Subcutaneous abdominal adipose tissue (tissue), 5 donors: ENCODE measurements at regions not wholly inside any gene's neighbourhood (a gene's known extent, or its start where the extent isn't known, plus 50 kb on each side); places are given as distances from the start of the nearest gene placed in this dataset.

Source experiments
- H3K27ac ChIP-seq: one replicate; pipeline ENCODE4 v1.7.0; 2013; ENCODE audit warnings: low read depth, mild to moderate bottlenecking, inconsistent platforms, low read length, moderate library complexity
- H3K27me3 ChIP-seq, 5 donors: one replicate each; pipeline ENCODE4 v1.7.0; 2013; ENCODE audit warnings: low read length in 5 of 5, inconsistent platforms in 1 of 5; ENCODE audit not compliant: control insufficient read depth in 5 of 5, insufficient read depth in 4 of 5
- H3K36me3 ChIP-seq, 5 donors: one replicate each; pipeline ENCODE4 v1.7.0; 2013; ENCODE audit warnings: low read length in 5 of 5; ENCODE audit not compliant: control insufficient read depth in 5 of 5, insufficient read depth in 5 of 5
- H3K4me1 ChIP-seq, 5 donors: one replicate each; pipeline ENCODE4 v1.7.0; 2013; ENCODE audit warnings: low read length in 5 of 5, mild to moderate bottlenecking in 3 of 5, moderate library complexity in 1 of 5; ENCODE audit not compliant: control insufficient read depth in 5 of 5, insufficient read depth in 5 of 5
- H3K4me3 ChIP-seq, 5 donors: one replicate each; pipeline ENCODE4 v1.7.0; 2013; ENCODE audit warnings: low read length in 5 of 5, low read depth in 1 of 5
- H3K9ac ChIP-seq, 5 donors: one replicate each; pipeline ENCODE4 v1.7.0; 2013; ENCODE audit warnings: low read length in 5 of 5, mild to moderate bottlenecking in 4 of 5, moderate library complexity in 3 of 5
- H3K9me3 ChIP-seq, 5 donors: one replicate each; pipeline ENCODE4 v1.7.0; 2013; ENCODE audit warnings: low read length in 5 of 5; ENCODE audit not compliant: control insufficient read depth in 5 of 5
- donor health status: healthy.
- donor health status: healthy.
- donor health status: healthy.
- donor health status: healthy.
- donor health status: healthy.

- H3K9ac ChIP-seq = no peak overlapping the region
- H3K36me3 ChIP-seq = no peaks in the 10 kb centered on the region
- peaks cover 0 to 6% (median 0%) of the 10 kb centered on the region in 5 donors for H3K4me1 ChIP-seq
- no peaks in the 10 kb centered on the region for H3K9me3 ChIP-seq
- H3K27ac ChIP-seq = no peak overlapping the region
- H3K4me3 ChIP-seq = no peak overlapping the region
- H3K27me3 ChIP-seq = no peaks in the 10 kb centered on the region
Observed at GRCh38 chr5:89300426-89300970, 417.5 kb upstream of the MEF2C start.

GRCh38 chr5:89299998-89300397, 417.0 kb upstream of the MEF2C start:
- Histone ChIP-seq H3K4me3 (no peak overlapping the region), H3K36me3 (no peaks in the 10 kb centered on the region), H3K27ac (no peak overlapping the region), H3K4me1 (peaks cover 0 to 6% (median 0%) of the 10 kb centered on the region in 5 donors), H3K9me3 (no peaks in the 10 kb centered on the region), H3K27me3 (no peaks in the 10 kb centered on the region), H3K9ac (no peak overlapping the region)

DNA sequence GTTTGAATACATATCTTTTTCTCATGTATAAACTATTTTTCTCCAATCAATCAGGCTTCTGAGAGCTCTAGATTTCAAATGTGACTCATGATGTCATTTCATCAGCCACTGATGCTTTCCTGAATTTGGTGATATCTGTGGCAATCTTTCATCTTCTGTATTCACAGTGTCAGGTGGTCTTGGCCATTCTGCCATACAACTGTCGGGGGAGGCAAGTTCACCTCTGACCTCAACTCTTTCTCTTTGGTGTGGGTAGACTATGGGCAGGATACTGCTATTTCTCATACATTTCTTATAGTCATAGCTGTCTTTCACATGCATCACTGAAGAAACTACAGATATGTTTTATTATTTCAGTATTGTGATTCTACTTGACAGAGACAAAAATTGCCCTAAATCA, 414.1 kb upstream of the MEF2C start:
- Histone ChIP-seq H3K4me3 (no peak overlapping the region), H3K9ac (no peak overlapping the region), H3K36me3 (no peaks in the 10 kb centered on the region), H3K4me1 (peaks cover 0 to 6% (median 0%) of the 10 kb centered on the region in 5 donors), H3K27me3 (no peaks in the 10 kb centered on the region), H3K9me3 (no peaks in the 10 kb centered on the region), H3K27ac (no peak overlapping the region)

DNA sequence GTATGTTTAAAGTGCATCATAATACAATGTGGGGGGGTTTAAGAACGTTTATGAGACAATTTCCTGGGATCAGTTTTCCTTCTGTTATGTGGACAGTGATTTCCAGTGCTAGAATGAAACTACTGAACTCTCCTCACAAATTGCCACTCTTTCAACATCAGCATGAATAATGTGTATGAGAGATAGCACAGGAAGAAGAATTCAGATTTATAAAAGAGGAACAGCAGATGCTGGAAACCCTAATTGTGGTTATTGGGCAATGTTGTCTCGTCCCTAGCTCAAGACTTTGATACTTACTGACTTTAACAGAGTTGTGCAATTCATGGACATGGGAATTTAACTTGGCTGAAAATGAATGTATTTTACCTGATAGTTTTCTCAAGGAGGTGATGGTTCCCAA, 410.8 kb upstream of the MEF2C start:
- no peaks in the 10 kb centered on the region for H3K36me3 ChIP-seq
- H3K4me3 ChIP-seq = no peak overlapping the region
- H3K27ac ChIP-seq = no peak overlapping the region
- no peak overlapping the region for H3K9ac ChIP-seq
- H3K27me3 ChIP-seq = no peaks in the 10 kb centered on the region
- H3K4me1 ChIP-seq = no peaks in the 10 kb centered on the region
- no peaks in the 10 kb centered on the region for H3K9me3 ChIP-seq

GRCh38 chr5:89292487-89292886, 409.5 kb upstream of the MEF2C start:
- H3K4me1 ChIP-seq = no peaks in the 10 kb centered on the region
- no peaks in the 10 kb centered on the region for H3K9me3 ChIP-seq
- no peak overlapping the region for H3K4me3 ChIP-seq
- no peaks in the 10 kb centered on the region for H3K27me3 ChIP-seq
- H3K27ac ChIP-seq = no peak overlapping the region
- H3K9ac ChIP-seq = no peak overlapping the region
- H3K36me3 ChIP-seq = no peaks in the 10 kb centered on the region

GRCh38 chr5:89289604-89290003, 406.6 kb upstream of the MEF2C start:
- Histone ChIP-seq H3K36me3 (no peaks in the 10 kb centered on the region), H3K4me1 (no peaks in the 10 kb centered on the region), H3K9me3 (no peaks in the 10 kb centered on the region), H3K9ac (no peak overlapping the region), H3K27ac (no peak overlapping the region), H3K4me3 (no peak overlapping the region), H3K27me3 (no peaks in the 10 kb centered on the region)

DNA sequence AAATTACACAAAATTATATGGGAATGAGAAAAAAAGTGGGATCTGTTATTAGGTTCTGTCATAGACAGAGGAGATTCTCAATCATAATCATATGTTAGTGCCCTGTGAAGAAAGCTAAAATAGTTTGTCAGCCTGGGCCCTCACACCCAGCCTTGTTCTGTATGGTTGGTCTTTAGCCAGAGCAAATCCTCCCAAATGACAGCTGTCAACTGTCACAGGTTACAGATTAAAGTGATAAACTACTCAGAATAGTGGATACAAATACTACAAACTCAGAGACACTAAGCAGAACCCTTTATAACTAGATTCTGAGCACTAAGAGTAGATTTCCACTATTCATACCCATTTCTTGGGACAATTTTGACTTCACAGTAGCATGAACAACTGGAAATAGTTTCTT, 405.0 kb upstream of the MEF2C start:
- Histone ChIP-seq H3K4me3 (no peak overlapping the region), H3K36me3 (no peaks in the 10 kb centered on the region), H3K9me3 (no peaks in the 10 kb centered on the region), H3K27ac (no peak overlapping the region), H3K9ac (no peak overlapping the region), H3K27me3 (no peaks in the 10 kb centered on the region), H3K4me1 (no peaks in the 10 kb centered on the region)

GRCh38 chr5:89286320-89286719, 403.3 kb upstream of the MEF2C start:
- Histone ChIP-seq H3K9me3 (no peaks in the 10 kb centered on the region), H3K4me1 (no peaks in the 10 kb centered on the region), H3K9ac (no peak overlapping the region), H3K36me3 (no peaks in the 10 kb centered on the region), H3K4me3 (no peak overlapping the region), H3K27me3 (no peaks in the 10 kb centered on the region), H3K27ac (no peak overlapping the region)

GRCh38 chr5:89283728-89284493, 400.9 kb upstream of the MEF2C start:
- Histone ChIP-seq H3K27ac (no peak overlapping the region), H3K9me3 (no peaks in the 10 kb centered on the region), H3K4me3 (no peak overlapping the region), H3K27me3 (no peaks in the 10 kb centered on the region), H3K36me3 (no peaks in the 10 kb centered on the region), H3K4me1 (no peaks in the 10 kb centered on the region), H3K9ac (no peak overlapping the region)

- Histone ChIP-seq H3K36me3 (no peaks in the 10 kb centered on the region), H3K9me3 (no peaks in the 10 kb centered on the region), H3K9ac (no peak overlapping the region), H3K4me3 (no peak overlapping the region), H3K27me3 (no peaks in the 10 kb centered on the region), H3K4me1 (no peaks in the 10 kb centered on the region), H3K27ac (no peak overlapping the region)
Observed at GRCh38 chr5:89282554-89283510, 399.8 kb upstream of the MEF2C start.
